Forelimb muscle (tissue), 1 donor: ENCODE measurements at regions not wholly inside any gene's neighbourhood (a gene's known extent, or its start where the extent isn't known, plus 50 kb on each side); places are given as distances from the start of the nearest gene placed in this dataset.
"Not testable (repeated sequence)": the region's sequence is repeated elsewhere in the genome, so short reads cannot be mapped to it uniquely, and the experiment has no call there.

Experiments used
- DNase-seq: peaks from one replicate; pipeline ENCODE4 v3.0.0-alpha.2; 2013; ENCODE audit warnings: low read depth

DNA sequence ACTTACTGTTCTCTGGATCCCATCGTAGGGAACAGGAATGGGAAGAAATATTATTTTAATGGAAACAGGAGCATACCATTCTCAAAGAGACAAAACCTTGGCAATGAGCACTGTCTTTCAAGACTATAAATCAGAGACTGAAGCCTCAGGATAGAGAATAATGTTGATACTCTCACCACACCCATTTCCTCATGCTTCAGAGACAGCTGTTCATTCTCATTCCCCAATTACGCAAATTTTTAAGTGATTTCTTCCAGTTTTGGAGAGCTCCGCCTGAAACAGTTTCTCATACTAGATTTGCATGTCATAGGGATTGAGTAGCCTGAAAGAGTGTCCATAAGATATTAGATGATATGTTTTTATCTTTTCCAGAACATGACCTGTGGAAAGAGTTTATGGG is 290.5 kb upstream of the RASA1 start:
- DNase-seq, result no peak

DNA sequence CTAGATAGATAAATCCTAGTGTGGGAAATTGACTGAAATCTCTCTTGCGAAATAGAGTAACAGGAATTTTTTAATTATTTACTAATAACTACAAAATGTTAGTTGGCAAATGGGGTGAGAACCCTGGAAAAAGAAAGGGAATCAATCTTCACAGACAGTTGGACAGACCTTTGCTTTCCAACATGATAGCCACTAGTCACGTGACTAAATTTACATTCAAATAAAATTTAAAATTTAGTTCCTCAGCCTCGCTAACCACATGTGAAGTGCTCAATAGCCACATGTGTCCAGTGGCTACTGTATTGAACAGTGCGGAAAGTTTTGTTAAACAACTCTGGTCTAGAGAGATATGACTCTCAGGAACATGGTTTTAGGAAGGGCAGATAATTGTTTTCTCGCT is 289.9 kb upstream of the RASA1 start:
- DNase-seq, result no peak

- DNase-seq, result no peak
Observed at GRCh38 chr5:86979811-86980411, 287.8 kb upstream of the RASA1 start.

DNA sequence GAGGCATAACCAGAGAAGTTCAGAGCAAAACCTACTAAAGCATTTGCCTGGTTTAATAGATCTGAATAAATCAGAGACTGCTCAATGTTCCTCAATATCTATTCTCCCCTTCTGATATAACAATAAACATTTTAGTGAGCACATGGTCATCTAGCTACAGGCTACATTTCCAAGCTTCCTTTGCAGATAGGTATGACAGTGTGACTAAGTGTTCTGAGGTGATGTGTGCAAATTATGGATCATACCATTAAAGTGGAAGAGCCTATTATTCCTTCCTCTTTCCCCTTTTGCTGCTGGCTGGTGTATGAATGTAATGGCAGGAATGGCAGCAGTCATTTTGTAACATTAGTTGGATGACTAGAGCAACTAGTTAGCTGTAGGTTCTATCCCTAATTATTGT is 285.8 kb upstream of the RASA1 start:
- no peak for DNase-seq

GRCh38 chr5:86983208-86983607 is 284.5 kb upstream of the RASA1 start:
- no peak for DNase-seq

- DNase-seq, result no peak
Observed at GRCh38 chr5:86986837-86987236, 280.8 kb upstream of the RASA1 start.

DNA sequence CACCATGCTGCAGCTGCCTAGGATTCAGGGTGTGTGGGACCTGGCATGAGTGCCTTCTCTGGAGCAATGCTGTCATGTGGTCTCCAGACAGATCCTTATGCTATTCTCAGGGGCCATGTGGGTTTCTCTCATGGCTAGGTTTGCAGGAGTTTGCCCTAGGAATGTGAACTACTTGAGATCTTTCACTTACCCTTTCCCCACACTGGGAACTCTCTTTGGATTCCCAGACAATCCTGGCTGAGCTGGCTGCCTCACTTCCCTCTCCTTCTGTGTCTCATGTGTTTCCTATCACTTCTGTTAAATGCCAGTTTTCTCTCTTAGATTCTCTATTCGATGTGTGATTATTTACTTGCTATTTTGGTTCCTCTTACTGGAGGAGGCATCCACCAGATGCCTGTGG is 270.2 kb upstream of the RASA1 start:
- no peak for DNase-seq

DNA sequence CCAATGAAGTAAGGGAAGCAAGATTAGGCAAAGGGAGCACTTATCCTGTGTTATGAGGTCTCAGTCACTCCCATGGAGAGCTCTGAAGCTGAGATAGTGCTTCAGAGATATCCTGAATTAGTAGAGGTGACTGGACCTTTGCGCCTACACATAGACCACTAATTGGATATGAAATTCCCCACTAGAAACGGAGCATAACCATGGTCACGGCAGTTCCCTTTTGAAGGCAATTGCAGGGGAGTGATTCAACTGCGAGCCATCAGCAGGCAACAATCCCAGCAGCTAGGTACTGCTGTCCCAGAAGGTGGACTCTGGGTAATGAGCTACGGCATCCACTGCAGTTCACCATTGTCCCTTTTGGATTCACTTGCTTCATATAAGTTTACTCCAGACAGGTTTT is 267.7 kb upstream of the RASA1 start:
- no peak for DNase-seq

DNA sequence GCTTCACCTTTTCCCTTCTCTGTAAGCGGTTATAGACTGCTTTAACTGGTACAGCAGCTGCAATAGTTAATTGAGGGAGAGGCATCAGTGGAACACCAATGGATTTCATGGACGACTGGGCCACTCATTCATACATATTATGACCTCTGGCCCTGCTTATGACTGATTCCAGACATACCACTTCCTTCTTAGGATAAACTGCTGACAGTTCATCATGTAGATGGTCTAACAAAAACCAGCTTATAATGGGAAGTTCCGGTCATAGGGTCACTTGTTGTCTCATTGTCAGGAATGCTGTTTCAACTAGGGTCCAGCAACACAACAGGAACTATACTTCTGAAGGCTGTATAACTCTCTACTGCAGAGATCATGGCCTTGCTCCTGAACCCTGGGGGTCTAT is 265.2 kb upstream of the RASA1 start:
- no peak for DNase-seq

DNA sequence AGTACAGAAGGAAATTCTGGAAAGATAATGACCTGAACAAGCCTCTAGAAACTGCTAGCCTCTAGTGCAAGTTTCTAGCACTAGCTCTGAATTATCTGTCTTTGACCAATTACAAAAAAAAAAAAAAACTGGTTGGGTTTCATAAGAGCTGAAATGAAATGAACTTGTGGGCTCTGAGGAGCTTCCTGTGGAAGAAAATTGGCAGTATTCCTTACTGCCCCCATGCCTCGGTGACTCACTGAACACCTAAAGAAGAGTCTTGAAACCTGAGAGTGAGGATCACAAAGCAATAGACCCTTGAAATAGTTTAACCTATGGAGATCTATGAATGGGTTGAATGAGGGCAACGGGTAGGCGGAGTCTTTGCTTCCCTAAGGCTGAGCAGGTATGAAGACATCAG is 263.6 kb upstream of the RASA1 start:
- no peak for DNase-seq

DNA sequence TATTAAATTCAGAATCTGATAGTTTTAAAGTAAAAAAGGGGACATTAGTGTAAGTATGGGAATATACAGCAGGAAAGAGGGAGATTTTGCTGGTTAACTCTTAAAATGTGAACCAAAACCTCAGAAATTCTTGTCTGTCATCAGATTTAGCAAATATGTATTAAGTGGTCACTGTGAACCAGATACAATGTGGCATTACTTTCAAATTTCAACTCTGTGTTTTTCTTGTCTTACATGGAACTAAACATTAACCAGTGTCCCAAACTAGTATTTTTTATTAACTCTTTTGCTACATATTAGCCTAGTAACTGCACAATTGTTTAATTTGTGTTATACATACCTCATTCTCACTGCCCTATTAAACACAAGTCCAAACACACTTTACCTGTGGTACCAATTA is 259.9 kb upstream of the RASA1 start:
- DNase-seq, result no peak

DNA sequence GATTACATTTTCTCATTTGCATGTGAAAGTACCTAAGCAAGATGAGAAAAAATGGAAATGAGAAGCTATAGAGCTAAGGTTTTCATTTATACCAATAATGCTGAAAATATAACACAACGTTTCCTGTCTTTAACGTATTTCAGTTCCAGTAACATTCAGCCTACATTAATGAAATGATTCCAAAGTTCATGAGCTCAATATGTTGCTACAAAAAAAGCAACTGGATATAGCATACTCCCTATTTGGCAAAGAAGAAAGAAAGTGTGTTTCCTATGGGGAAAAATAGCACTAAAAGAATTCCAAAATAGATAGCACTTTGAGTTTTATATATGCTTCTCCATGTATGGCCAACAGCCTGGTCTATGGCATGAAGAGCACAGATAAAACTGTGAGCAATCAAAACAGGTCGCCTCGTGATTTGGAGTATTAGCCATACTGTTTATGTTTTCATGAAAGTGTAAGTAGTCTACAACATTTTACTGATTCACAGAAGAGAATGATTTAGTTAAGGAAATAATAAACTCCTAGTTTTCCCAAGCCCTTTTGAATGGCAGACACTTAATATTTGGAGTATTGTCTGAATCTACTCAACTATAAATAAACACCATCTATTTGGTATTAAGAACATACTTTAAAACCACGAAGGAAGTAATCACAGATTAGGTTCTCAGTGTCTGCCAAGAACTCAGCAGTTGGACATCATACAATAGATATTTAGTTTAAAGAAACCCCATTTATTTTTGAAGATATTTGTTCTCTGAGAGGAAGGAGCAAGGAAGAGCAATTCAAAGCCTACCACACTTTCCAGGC is 258.7 kb upstream of the RASA1 start:
- DNase-seq, result no peak

- DNase-seq, result no peak
Observed at GRCh38 chr5:87010736-87011135, 256.9 kb upstream of the RASA1 start.

- no peak for DNase-seq
Observed at GRCh38 chr5:87015901-87016300, 251.8 kb upstream of the RASA1 start.

GRCh38 chr5:87020099-87020934 is 247.4 kb upstream of the RASA1 start:
- DNase-seq, result peak; percentile 24

DNA sequence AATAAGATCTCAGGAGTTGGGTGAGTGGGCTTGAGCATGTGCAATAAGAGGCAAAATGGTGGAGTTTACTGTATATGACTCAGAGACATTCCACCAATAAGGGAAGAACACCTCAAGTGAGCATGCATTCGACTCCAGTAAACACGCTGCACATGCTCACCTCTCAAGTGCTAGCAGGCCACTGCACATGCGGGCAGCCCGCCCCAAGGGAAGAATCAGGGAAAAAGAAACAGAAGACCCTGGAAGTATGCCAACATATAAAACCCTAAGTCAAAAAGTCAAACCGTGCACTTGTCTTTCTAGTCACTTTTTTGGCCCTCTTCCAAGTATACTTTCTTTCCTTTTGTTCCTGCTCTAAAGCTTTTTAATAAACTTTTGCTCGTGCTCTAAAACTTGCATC is 245.3 kb upstream of the RASA1 start:
- DNase-seq, result no peak

GRCh38 chr5:87027570-87027969 is 240.1 kb upstream of the RASA1 start:
- no peak for DNase-seq

GRCh38 chr5:87029951-87030350 is 237.7 kb upstream of the RASA1 start:
- no peak for DNase-seq

DNA sequence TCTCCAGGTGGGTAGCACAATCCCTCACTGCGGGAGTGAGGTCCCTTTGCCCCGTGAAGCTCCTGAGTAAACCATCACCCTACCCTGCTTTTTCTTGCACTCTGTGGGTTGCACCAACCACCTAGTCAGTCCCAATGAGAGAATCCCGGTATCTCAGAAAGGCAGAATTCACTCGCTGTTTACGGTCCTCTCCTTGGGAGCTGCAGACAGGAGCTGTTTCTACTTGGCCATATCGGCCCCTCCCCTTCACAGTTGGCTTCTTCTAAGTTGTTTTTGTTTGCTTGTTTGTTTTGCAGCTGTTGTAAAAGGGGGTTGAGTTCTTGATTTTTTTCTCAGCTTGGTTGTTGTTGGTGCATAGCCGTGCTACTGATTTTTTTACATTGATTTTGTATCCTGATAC is 237.0 kb upstream of the RASA1 start:
- no peak for DNase-seq

GRCh38 chr5:87034557-87034956 is 233.1 kb upstream of the RASA1 start:
- no peak for DNase-seq

DNA sequence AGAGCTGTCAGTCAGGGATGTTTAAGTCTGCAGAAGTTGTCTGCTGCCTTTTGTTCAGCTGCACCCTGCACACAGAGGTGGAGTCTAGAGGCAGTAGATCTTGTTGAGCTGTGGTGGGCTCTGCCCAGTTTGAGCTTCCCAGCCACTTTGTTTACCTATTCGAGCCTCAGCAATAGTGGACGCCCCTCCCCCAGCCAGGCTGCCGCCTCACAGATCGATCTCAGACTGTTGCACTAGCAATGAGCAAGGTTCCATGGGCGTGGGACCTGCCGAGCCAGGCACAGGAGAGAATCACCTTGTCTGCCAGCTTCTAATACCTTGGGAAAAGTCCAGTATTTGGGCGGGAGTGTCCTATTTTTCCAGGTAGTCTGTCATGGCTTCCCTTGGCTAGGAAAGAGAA is 225.1 kb upstream of the RASA1 start:
- no peak for DNase-seq

- no peak for DNase-seq
Observed at GRCh38 chr5:87048156-87048555, 219.5 kb upstream of the RASA1 start.

- DNase-seq, result not testable (repeated sequence)
Observed at GRCh38 chr5:87049012-87049411, 218.7 kb upstream of the RASA1 start.
